Astrocyte (in vitro differentiated cells and primary cell): ENCODE measurements at regions not wholly inside any gene's neighbourhood (a gene's known extent, or its start where the extent isn't known, plus 50 kb on each side); places are given as distances from the start of the nearest gene placed in this dataset.

Experiments
- DNase-seq: peaks from one replicate; pipeline ENCODE4 v3.0.0-alpha.2; 2010; ENCODE audit warnings: low read depth
- FAIRE-seq: peaks from 2 replicates; lab custom pipeline; 2011; peaks lifted over from hg19 to GRCh38; lab: Jason Lieb, UNC
- H2AFZ ChIP-seq: 2 replicates; pipeline ENCODE4 v1.6.0; 2012; ENCODE audit warnings: low read depth, low read length, inconsistent platforms
- H3K27ac ChIP-seq: 2 replicates; pipeline ENCODE4 v1.5.1; 2011; ENCODE audit warnings: low read depth, low read length, inconsistent platforms
- H3K27me3 ChIP-seq: 2 replicates; pipeline ENCODE4 v1.6.0; 2011; ENCODE audit warnings: low read length, inconsistent platforms; ENCODE audit not compliant: insufficient read depth
- H3K36me3 ChIP-seq: 2 replicates; pipeline ENCODE4 v1.5.1; 2011; ENCODE audit warnings: low read length, inconsistent platforms; ENCODE audit not compliant: insufficient read depth
- H3K4me1 ChIP-seq: 2 replicates; pipeline ENCODE4 v1.5.1; 2011; ENCODE audit warnings: low read length, inconsistent platforms; ENCODE audit not compliant: insufficient read depth
- H3K4me2 ChIP-seq: 2 replicates; pipeline ENCODE4 v1.6.0; 2012; ENCODE audit warnings: low read length, inconsistent platforms
- H3K4me3 ChIP-seq: 2 replicates; pipeline ENCODE4 v1.5.1; 2011; ENCODE audit warnings: low read depth, mild to moderate bottlenecking, low read length, inconsistent platforms; ENCODE audit not compliant: insufficient read depth
- H3K79me2 ChIP-seq: 2 replicates; pipeline ENCODE4 v1.6.0; 2012; ENCODE audit warnings: mild to moderate bottlenecking, low read length, inconsistent platforms; ENCODE audit not compliant: insufficient read depth
- H3K9ac ChIP-seq: 2 replicates; pipeline ENCODE4 v1.6.0; 2012; ENCODE audit warnings: mild to moderate bottlenecking, low read length, inconsistent platforms
- H3K9me3 ChIP-seq: 2 replicates; pipeline ENCODE4 v1.5.1; 2012; ENCODE audit warnings: low read depth, mild to moderate bottlenecking, low read length, inconsistent platforms; ENCODE audit not compliant: insufficient read depth
- H4K20me1 ChIP-seq: 2 replicates; pipeline ENCODE4 v1.6.0; 2012; ENCODE audit warnings: low read length, inconsistent platforms; ENCODE audit not compliant: insufficient read depth
- H3K27ac Mint-ChIP-seq: one replicate; pipeline ENCODE4 v1.8.0; 2021; ENCODE audit warnings: mild to moderate bottlenecking, mixed read lengths; ENCODE audit not compliant: unreplicated experiment
- H3K27me3 Mint-ChIP-seq: one replicate; pipeline ENCODE4 v1.8.0; 2021; ENCODE audit warnings: low read depth, mixed read lengths; ENCODE audit not compliant: unreplicated experiment
- H3K36me3 Mint-ChIP-seq: one replicate; pipeline ENCODE4 v1.8.0; 2021; ENCODE audit warnings: low read depth, mixed read lengths; ENCODE audit not compliant: unreplicated experiment
- H3K4me1 Mint-ChIP-seq: one replicate; pipeline ENCODE4 v1.8.0; 2021; ENCODE audit warnings: low read depth, mixed read lengths; ENCODE audit not compliant: unreplicated experiment
- H3K4me3 Mint-ChIP-seq: one replicate; pipeline ENCODE4 v1.8.0; 2021; ENCODE audit warnings: mild to moderate bottlenecking, moderate library complexity, mixed read lengths; ENCODE audit not compliant: unreplicated experiment
- H3K9me3 Mint-ChIP-seq: one replicate; pipeline ENCODE4 v1.8.0; 2021; ENCODE audit warnings: mild to moderate bottlenecking, mixed read lengths; ENCODE audit not compliant: unreplicated experiment
- EZH2 ChIP-seq: IDR thresholded peaks from 2 replicates; pipeline ENCODE4 v1.6.1; 2012; ENCODE audit warnings: mild to moderate bottlenecking, low read length, inconsistent platforms; ENCODE audit not compliant: insufficient read depth
- TF ChIP-seq, protein P1 (sequence below): IDR thresholded peaks from 2 replicates; pipeline ENCODE4 v1.5.1; 2011; ENCODE audit warnings: low read depth, mild to moderate bottlenecking, inconsistent platforms, low read length, moderate library complexity; ENCODE audit not compliant: insufficient read depth

DNA sequence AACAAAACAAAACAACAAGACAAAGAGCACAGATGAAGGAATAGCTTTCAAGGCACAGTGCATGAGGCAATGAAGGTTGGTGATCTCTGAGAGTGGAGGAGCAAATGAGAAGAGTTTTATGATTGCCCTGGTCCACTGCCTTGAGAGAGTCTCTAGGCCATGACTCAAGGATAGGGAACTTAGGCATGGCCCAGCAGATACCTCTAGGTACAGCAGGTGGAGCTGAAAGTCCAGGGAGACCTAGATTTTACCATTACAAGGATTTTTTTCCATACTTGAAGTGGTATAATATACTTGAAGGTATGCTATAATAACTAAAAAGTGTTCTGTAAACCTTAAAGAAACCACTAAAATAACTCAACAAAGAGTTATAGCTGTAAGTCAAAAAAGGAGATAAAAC is 239.5 kb upstream of the KLHL29 start:
- H3K9me3 Mint-ChIP-seq: peaks cover 7% of the 10 kb centered on the region
- no peak overlapping the region for H2AFZ ChIP-seq
- DNase-seq (no peak), FAIRE-seq (no peak)
- no peaks in the 10 kb centered on the region for H3K27me3 ChIP-seq
- peaks cover 5% of the 10 kb centered on the region for H3K27me3 Mint-ChIP-seq
- H3K36me3 ChIP-seq: no peaks in the 10 kb centered on the region
- no peaks in the 10 kb centered on the region for H4K20me1 ChIP-seq
- H3K4me3 ChIP-seq: no peak overlapping the region
- H3K4me1 ChIP-seq: no peaks in the 10 kb centered on the region
- no peaks in the 10 kb centered on the region for H3K36me3 Mint-ChIP-seq
- no peak overlapping the region for H3K4me2 ChIP-seq
- no peak overlapping the region for H3K27ac Mint-ChIP-seq
- no peak for TF ChIP-seq EZH2
- TF ChIP-seq, protein P1, sequence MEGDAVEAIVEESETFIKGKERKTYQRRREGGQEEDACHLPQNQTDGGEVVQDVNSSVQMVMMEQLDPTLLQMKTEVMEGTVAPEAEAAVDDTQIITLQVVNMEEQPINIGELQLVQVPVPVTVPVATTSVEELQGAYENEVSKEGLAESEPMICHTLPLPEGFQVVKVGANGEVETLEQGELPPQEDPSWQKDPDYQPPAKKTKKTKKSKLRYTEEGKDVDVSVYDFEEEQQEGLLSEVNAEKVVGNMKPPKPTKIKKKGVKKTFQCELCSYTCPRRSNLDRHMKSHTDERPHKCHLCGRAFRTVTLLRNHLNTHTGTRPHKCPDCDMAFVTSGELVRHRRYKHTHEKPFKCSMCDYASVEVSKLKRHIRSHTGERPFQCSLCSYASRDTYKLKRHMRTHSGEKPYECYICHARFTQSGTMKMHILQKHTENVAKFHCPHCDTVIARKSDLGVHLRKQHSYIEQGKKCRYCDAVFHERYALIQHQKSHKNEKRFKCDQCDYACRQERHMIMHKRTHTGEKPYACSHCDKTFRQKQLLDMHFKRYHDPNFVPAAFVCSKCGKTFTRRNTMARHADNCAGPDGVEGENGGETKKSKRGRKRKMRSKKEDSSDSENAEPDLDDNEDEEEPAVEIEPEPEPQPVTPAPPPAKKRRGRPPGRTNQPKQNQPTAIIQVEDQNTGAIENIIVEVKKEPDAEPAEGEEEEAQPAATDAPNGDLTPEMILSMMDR: no peak
- no peak overlapping the region for H3K27ac ChIP-seq
- H3K4me3 Mint-ChIP-seq: no peak overlapping the region
- H3K9ac ChIP-seq: no peak overlapping the region
- no peaks in the 10 kb centered on the region for H3K79me2 ChIP-seq
- H3K4me1 Mint-ChIP-seq: peaks cover 4% of the 10 kb centered on the region
- H3K9me3 ChIP-seq: no peaks in the 10 kb centered on the region

DNA sequence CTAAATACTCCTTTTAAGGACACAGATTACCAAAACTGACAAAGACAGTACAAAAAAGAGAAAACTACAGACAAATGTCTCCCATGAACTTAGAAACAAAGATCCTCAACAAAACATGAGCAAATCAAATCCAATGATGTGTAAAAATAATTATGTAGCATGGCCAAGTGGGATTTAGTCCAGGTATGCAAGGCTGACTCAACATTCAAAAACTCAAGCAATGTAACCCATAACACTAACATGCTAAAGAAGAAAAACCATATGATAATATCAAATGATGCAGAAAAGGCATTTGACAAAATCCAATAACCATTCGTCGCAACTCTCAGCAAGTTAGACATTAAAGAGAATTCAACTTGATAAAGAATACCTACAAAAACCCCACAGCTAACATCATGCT is 239.0 kb upstream of the KLHL29 start:
- peaks cover 4% of the 10 kb centered on the region for H3K4me1 Mint-ChIP-seq
- no peaks in the 10 kb centered on the region for H3K79me2 ChIP-seq
- FAIRE-seq (no peak), DNase-seq (no peak)
- H4K20me1 ChIP-seq: no peaks in the 10 kb centered on the region
- no peak overlapping the region for H3K27ac ChIP-seq
- H3K4me2 ChIP-seq: no peak overlapping the region
- H3K27me3 Mint-ChIP-seq: peaks cover 5% of the 10 kb centered on the region
- no peak overlapping the region for H3K4me3 Mint-ChIP-seq
- H3K36me3 ChIP-seq: no peaks in the 10 kb centered on the region
- H3K36me3 Mint-ChIP-seq: no peaks in the 10 kb centered on the region
- no peaks in the 10 kb centered on the region for H3K4me1 ChIP-seq
- no peaks in the 10 kb centered on the region for H3K9me3 ChIP-seq
- H3K27ac Mint-ChIP-seq: no peak overlapping the region
- no peak overlapping the region for H2AFZ ChIP-seq
- H3K4me3 ChIP-seq: no peak overlapping the region
- H3K27me3 ChIP-seq: no peaks in the 10 kb centered on the region
- peaks cover 3% of the 10 kb centered on the region for H3K9me3 Mint-ChIP-seq
- H3K9ac ChIP-seq: no peak overlapping the region
- TF ChIP-seq, protein P1: no peak
- TF ChIP-seq EZH2: no peak

DNA sequence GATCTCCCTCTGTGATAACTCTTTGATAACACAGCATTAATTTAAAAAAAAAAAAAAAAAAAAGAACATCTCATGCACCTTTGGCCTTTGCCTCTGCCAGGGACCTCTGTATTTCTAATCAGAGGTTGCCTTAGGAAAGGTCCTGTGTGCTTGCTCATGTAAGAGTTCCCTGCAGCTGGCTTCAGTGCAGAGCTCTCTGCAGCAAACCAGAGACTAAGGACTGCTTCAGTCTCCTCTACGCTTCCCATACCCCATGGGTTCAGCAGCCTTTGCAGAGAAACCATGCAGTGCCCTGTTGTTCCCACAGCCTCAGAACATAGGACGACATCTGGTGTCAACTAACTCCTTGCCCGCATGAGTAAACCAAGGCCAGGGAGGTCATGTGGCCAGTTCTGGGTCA is 236.6 kb upstream of the KLHL29 start:
- Histone ChIP-seq H3K27ac (no peak overlapping the region), H3K27me3 (no peaks in the 10 kb centered on the region), H3K79me2 (no peaks in the 10 kb centered on the region), H3K36me3 (no peaks in the 10 kb centered on the region), H3K4me1 (no peaks in the 10 kb centered on the region), H3K4me2 (no peak overlapping the region), H3K4me3 (no peak overlapping the region), H2AFZ (no peak overlapping the region), H3K9ac (no peak overlapping the region), H3K9me3 (no peaks in the 10 kb centered on the region), H4K20me1 (no peaks in the 10 kb centered on the region)
- no peaks in the 10 kb centered on the region for H3K9me3 Mint-ChIP-seq
- H3K27ac Mint-ChIP-seq: no peak overlapping the region
- H3K4me1 Mint-ChIP-seq: peaks cover 4% of the 10 kb centered on the region
- TF ChIP-seq EZH2: no peak
- TF ChIP-seq, protein P1: no peak
- DNase-seq (no peak), FAIRE-seq (no peak)
- H3K36me3 Mint-ChIP-seq: no peaks in the 10 kb centered on the region
- no peak overlapping the region for H3K4me3 Mint-ChIP-seq
- H3K27me3 Mint-ChIP-seq: peaks cover 5% of the 10 kb centered on the region
